ENCODE measurements at regions not wholly inside any gene's neighbourhood (a gene's known extent, or its start where the extent isn't known, plus 50 kb on each side); places are given as distances from the start of the nearest gene placed in this dataset.

DNA sequence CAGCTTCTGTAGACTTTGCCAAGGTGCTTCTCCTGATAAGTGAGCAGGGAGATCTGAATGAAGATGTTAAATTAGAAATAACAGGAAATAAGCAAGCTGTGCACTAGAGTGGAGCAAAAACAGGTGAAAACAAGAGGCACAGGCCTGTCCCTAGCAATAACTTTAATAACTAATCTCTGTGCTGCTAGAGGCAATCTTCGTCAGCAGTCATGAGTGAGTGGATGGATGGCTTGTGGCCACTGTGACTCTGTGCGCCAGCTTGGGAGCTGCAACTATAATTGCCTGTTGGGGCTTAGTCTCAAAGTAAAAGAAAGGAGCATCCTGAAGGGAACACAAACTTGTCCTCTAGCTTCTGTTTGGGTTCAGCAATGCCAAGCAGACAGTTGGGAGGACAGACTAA, 240.3 kb downstream of the HHIPL2 start:
- Mint-ChIP-seq H3K4me3 (ENCODE audit: low read depth, unreplicated experiment) (no peak overlapping the region), H3K4me1 (ENCODE audit: low read depth, unreplicated experiment) (peaks cover 8% of the 10 kb centered on the region), H3K27ac (ENCODE audit: unreplicated experiment) (no peak overlapping the region), H3K9me3 (ENCODE audit: low read depth, unreplicated experiment) (no peaks in the 10 kb centered on the region), H3K36me3 (ENCODE audit: insufficient read depth, unreplicated experiment) (no peaks in the 10 kb centered on the region), H3K27me3 (ENCODE audit: unreplicated experiment) (no peaks in the 10 kb centered on the region)
- intact Hi-C loops (cut with micrococcal nuclease; ENCODE audit: unreplicated experiment) = no loop called here
- DNase-seq = no peak
- BruUV-seq (replicated peaks) = no TSS peak
- TF ChIP-seq, protein P1, sequence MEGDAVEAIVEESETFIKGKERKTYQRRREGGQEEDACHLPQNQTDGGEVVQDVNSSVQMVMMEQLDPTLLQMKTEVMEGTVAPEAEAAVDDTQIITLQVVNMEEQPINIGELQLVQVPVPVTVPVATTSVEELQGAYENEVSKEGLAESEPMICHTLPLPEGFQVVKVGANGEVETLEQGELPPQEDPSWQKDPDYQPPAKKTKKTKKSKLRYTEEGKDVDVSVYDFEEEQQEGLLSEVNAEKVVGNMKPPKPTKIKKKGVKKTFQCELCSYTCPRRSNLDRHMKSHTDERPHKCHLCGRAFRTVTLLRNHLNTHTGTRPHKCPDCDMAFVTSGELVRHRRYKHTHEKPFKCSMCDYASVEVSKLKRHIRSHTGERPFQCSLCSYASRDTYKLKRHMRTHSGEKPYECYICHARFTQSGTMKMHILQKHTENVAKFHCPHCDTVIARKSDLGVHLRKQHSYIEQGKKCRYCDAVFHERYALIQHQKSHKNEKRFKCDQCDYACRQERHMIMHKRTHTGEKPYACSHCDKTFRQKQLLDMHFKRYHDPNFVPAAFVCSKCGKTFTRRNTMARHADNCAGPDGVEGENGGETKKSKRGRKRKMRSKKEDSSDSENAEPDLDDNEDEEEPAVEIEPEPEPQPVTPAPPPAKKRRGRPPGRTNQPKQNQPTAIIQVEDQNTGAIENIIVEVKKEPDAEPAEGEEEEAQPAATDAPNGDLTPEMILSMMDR (IDR thresholded peaks at IDR 0.05; ENCODE audit: unreplicated experiment) = no peak
- CTCF ChIA-PET = no interaction called here

- Mint-ChIP-seq H3K27me3 (ENCODE audit: unreplicated experiment) (peaks cover 10% of the 10 kb centered on the region), H3K36me3 (ENCODE audit: insufficient read depth, unreplicated experiment) (no peaks in the 10 kb centered on the region), H3K27ac (ENCODE audit: unreplicated experiment) (no peak overlapping the region), H3K9me3 (ENCODE audit: low read depth, unreplicated experiment) (no peaks in the 10 kb centered on the region), H3K4me3 (ENCODE audit: low read depth, unreplicated experiment) (no peak overlapping the region), H3K4me1 (ENCODE audit: low read depth, unreplicated experiment) (peaks cover 8% of the 10 kb centered on the region)
- BruUV-seq (replicated peaks) = no TSS peak
- CTCF ChIA-PET = interaction anchor here (1.0 kb wide), 1 partner anchor 8 kb away, joined by 4 read pairs; no protein-coding TSS in a partner anchor
- intact Hi-C loops (cut with micrococcal nuclease; ENCODE audit: unreplicated experiment) = no loop called here
- no peak for DNase-seq
- TF ChIP-seq, protein P1 (IDR thresholded peaks at IDR 0.05; ENCODE audit: unreplicated experiment) = no peak
Measured at GRCh38 chr1:222306512-222306911, 241.4 kb downstream of the HHIPL2 start.

- intact Hi-C loops (cut with micrococcal nuclease; ENCODE audit: unreplicated experiment) = no loop called here
- peaks cover 8% of the 10 kb centered on the region for H3K4me1 Mint-ChIP-seq (ENCODE audit: low read depth, unreplicated experiment)
- TF ChIP-seq, protein P1 (IDR thresholded peaks at IDR 0.05; ENCODE audit: unreplicated experiment) = no peak
- peaks cover 15% of the 10 kb centered on the region for H3K27me3 Mint-ChIP-seq (ENCODE audit: unreplicated experiment)
- no TSS peak for BruUV-seq (replicated peaks)
- H3K4me3 Mint-ChIP-seq (ENCODE audit: low read depth, unreplicated experiment) = no peak overlapping the region
- CTCF ChIA-PET = interaction anchor here (1.0 kb wide), 1 partner anchor 9 kb away, joined by 4 read pairs; no protein-coding TSS in a partner anchor
- no peaks in the 10 kb centered on the region for H3K36me3 Mint-ChIP-seq (ENCODE audit: insufficient read depth, unreplicated experiment)
- DNase-seq = no peak
- H3K9me3 Mint-ChIP-seq (ENCODE audit: low read depth, unreplicated experiment) = no peaks in the 10 kb centered on the region
- H3K27ac Mint-ChIP-seq (ENCODE audit: unreplicated experiment) = no peak overlapping the region
Measured at GRCh38 chr1:222306011-222306410, 241.9 kb downstream of the HHIPL2 start.

DNA sequence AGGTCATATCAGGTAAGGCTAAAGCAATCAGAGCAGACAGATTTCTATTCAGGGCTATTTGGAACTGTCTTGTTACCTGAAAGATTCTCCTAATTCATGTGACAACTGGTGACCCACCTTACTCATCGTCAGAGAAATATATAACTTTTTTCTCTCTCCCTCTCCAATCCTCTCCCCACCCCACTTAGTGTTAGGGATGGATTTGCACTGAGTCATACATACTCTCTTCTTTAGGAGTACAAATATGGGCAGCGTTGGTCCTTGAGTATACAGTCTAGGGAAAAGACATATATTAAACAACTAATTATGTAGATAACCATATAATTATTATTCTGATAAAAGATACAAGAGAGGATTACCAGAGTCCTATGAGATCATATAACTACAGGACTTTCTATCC, 246.3 kb downstream of the HHIPL2 start:
- no peaks in the 10 kb centered on the region for H3K36me3 Mint-ChIP-seq (ENCODE audit: insufficient read depth, unreplicated experiment)
- H3K4me3 Mint-ChIP-seq (ENCODE audit: low read depth, unreplicated experiment) = no peak overlapping the region
- no peak overlapping the region for H3K27ac Mint-ChIP-seq (ENCODE audit: unreplicated experiment)
- intact Hi-C loops (cut with micrococcal nuclease; ENCODE audit: unreplicated experiment) = no loop called here
- TF ChIP-seq, protein P1 (IDR thresholded peaks at IDR 0.05; ENCODE audit: unreplicated experiment) = no peak
- peaks cover 26% of the 10 kb centered on the region for H3K27me3 Mint-ChIP-seq (ENCODE audit: unreplicated experiment)
- peaks cover 8% of the 10 kb centered on the region for H3K4me1 Mint-ChIP-seq (ENCODE audit: low read depth, unreplicated experiment)
- no TSS peak for BruUV-seq (replicated peaks)
- CTCF ChIA-PET = no interaction called here
- no peak for DNase-seq
- no peaks in the 10 kb centered on the region for H3K9me3 Mint-ChIP-seq (ENCODE audit: low read depth, unreplicated experiment)

Data from Calu3 (cell line).